IMR-90 (cell line): ENCODE measurements at regions not wholly inside any gene's neighbourhood (a gene's known extent, or its start where the extent isn't known, plus 50 kb on each side); places are given as distances from the start of the nearest gene placed in this dataset.
A peak's percentile ranks its signal among the peaks of the same experiment; 100 is the strongest.

Experiments
- ATAC-seq: fragments of 200-7000 bp; cut with Tn5 transposase; 2 replicates; pipeline ENCODE4 v1.9.1; 2020; ENCODE audit warnings: low read depth, mild to moderate bottlenecking, moderate library complexity
- BruUV-seq: library from RNA; stranded (reverse); fragments of 400-500 nt; replicated peaks from 2 replicates; lab custom pipeline; 2021; lab: Mats Ljungman, UMichigan
- CTCF ChIA-PET: fragments of 300-600 bp; formaldehyde crosslinking; extraction: SDS; loops from one replicate; lab custom pipeline; 2021; ENCODE audit warnings: antibody characterized with exemption; lab: Yijun Ruan, JAX
- POLR2A ChIA-PET: fragments of 300-600 bp; sonication (Branson Sonifier 250); formaldehyde crosslinking; loops from one replicate; lab custom pipeline; 2022; ENCODE audit warnings: antibody characterized with exemption; ENCODE audit not compliant: unreplicated experiment; lab: Charles Lee
- DNase-seq: peaks from one replicate; pipeline ENCODE4 v3.0.0; 2013
- H2AFZ ChIP-seq: replicated peaks from 2 replicates; pipeline ENCODE3; 2013; ENCODE audit warnings: low read length, mild to moderate bottlenecking; ENCODE audit not compliant: poor library complexity
- H2AK5ac ChIP-seq: 2 replicates; pipeline ENCODE4 v1.6.1; 2013; ENCODE audit warnings: low read depth, low read length, inconsistent platforms
- H2AK9ac ChIP-seq: replicated peaks from 2 replicates; pipeline ENCODE3; 2013; ENCODE audit warnings: mild to moderate bottlenecking, low read depth, low read length, moderate library complexity; ENCODE audit not compliant: poor library complexity
- H2BK120ac ChIP-seq: 2 replicates; pipeline ENCODE4 v1.6.1; 2013; ENCODE audit warnings: low read depth, low read length, inconsistent platforms
- H2BK15ac ChIP-seq: 3 replicates; pipeline ENCODE4 v1.6.1; 2013; ENCODE audit warnings: low read depth, low read length, inconsistent platforms
- H2BK20ac ChIP-seq: 2 replicates; pipeline ENCODE4 v1.6.1; 2013; ENCODE audit warnings: low read depth, mild to moderate bottlenecking, inconsistent platforms, low read length, moderate library complexity
- H2BK5ac ChIP-seq: 2 replicates; pipeline ENCODE4 v1.6.1; 2013; ENCODE audit warnings: mild to moderate bottlenecking, low read depth, low read length, inconsistent platforms; ENCODE audit not compliant: poor library complexity, severe bottlenecking
- H3K14ac ChIP-seq: replicated peaks from 2 replicates; pipeline ENCODE4 v1.6.1; 2013; ENCODE audit warnings: low read depth, low read length, inconsistent platforms
- H3K18ac ChIP-seq: 2 replicates; pipeline ENCODE4 v1.6.1; 2013; ENCODE audit warnings: low read depth, low read length, control low read depth
- H3K23ac ChIP-seq: 2 replicates; pipeline ENCODE4 v1.6.1; 2013; ENCODE audit warnings: low read depth, low read length, inconsistent platforms
- H3K27ac ChIP-seq: 2 replicates; pipeline ENCODE4 v1.5.1; 2013; ENCODE audit warnings: mild to moderate bottlenecking, control low read depth, low read length; ENCODE audit not compliant: insufficient read depth
- H3K27me3 ChIP-seq: 2 replicates; pipeline ENCODE4 v1.6.1; 2013; ENCODE audit warnings: low read length; ENCODE audit not compliant: control insufficient read depth, insufficient read depth
- H3K36me3 ChIP-seq: 2 replicates; pipeline ENCODE4 v1.6.1; 2013; ENCODE audit warnings: low read length, mixed read lengths; ENCODE audit not compliant: control insufficient read depth, insufficient read depth
- H3K4ac ChIP-seq: 2 replicates; pipeline ENCODE4 v1.6.1; 2013; ENCODE audit warnings: low read depth, low read length, inconsistent platforms
- H3K4me1 ChIP-seq: 2 replicates; pipeline ENCODE4 v1.6.1; 2013; ENCODE audit warnings: low read length, mixed read lengths; ENCODE audit not compliant: control insufficient read depth, insufficient read depth
- H3K4me2 ChIP-seq: 2 replicates; pipeline ENCODE4 v1.6.1; 2013; ENCODE audit warnings: low read depth, mild to moderate bottlenecking, control low read depth, low read length, moderate library complexity
- H3K4me3 ChIP-seq: 2 replicates; pipeline ENCODE4 v1.5.1; 2013; ENCODE audit warnings: low read depth, mild to moderate bottlenecking, control low read depth, low read length, moderate library complexity; ENCODE audit not compliant: insufficient read depth
- H3K56ac ChIP-seq: 2 replicates; pipeline ENCODE4 v1.6.1; 2013; ENCODE audit warnings: low read length, inconsistent platforms; ENCODE audit not compliant: insufficient read depth; ENCODE audit errors: extremely low read depth
- H3K79me1 ChIP-seq, 2 experiments: 2 replicates each; pipeline ENCODE4 v1.6.1; 2013; ENCODE audit warnings: low read length in 2 of 2, inconsistent platforms in 1 of 2, low read depth in 1 of 2
- H3K9ac ChIP-seq: 2 replicates; pipeline ENCODE4 v1.6.1; 2013; ENCODE audit warnings: low read depth, low read length, control low read depth
- H3K9me1 ChIP-seq: 2 replicates; pipeline ENCODE4 v1.6.1; 2013; ENCODE audit warnings: low read length, inconsistent platforms; ENCODE audit not compliant: insufficient read depth
- H3K9me3 ChIP-seq: 2 replicates; pipeline ENCODE4 v1.6.1; 2013; ENCODE audit warnings: low read length; ENCODE audit not compliant: control insufficient read depth, insufficient read depth
- H4K20me1 ChIP-seq: 2 replicates; pipeline ENCODE4 v1.6.1; 2013; ENCODE audit warnings: low read length, inconsistent platforms; ENCODE audit not compliant: insufficient read depth
- H4K5ac ChIP-seq: 2 replicates; pipeline ENCODE4 v1.6.1; 2013; ENCODE audit warnings: mild to moderate bottlenecking, low read depth, low read length, control low read depth
- H4K8ac ChIP-seq, 2 experiments: 2 replicates each; pipeline ENCODE4 v1.6.1; 2013; ENCODE audit warnings: low read depth in 2 of 2, low read length in 2 of 2, control low read depth in 1 of 2, inconsistent platforms in 1 of 2
- H4K91ac ChIP-seq: 2 replicates; pipeline ENCODE4 v1.6.1; 2013; ENCODE audit warnings: low read depth, low read length, inconsistent platforms; ENCODE audit not compliant: insufficient read depth
- WGBS, 2 experiments: methylation state at CpG; one replicate each; pipeline versions ENCODE4 v1.1.5 to v1.1.7; 2013; ENCODE audit warnings: missing lambda C conversion rate in 2 of 2; ENCODE audit not compliant: insufficient read length in 1 of 2; ENCODE audit errors: extremely low coverage in 2 of 2; 5-methylcytosine and 5-hydroxymethylcytosine counted together
- dilution Hi-C: fragments of 300-500 bp; cut with HindIII; formaldehyde crosslinking; loops from one replicate; pipeline ENCODE4 v1.14.3; 2018; ENCODE audit warnings: low sequenced_read_pairs; ENCODE audit not compliant: unreplicated experiment
- in situ Hi-C: fragments of 300-500 bp; cut with MboI; formaldehyde crosslinking; loops from 3 replicates; pipeline ENCODE4 v1.14.3; 2019; ENCODE audit warnings: low sequenced_read_pairs, inconsistent platforms, mixed read lengths
- intact Hi-C: fragments of 100-400 bp; cut with micrococcal nuclease; formaldehyde crosslinking; loops from 2 replicates; pipeline ENCODE4 v1.10.0; 2022
- TF ChIP-seq, protein P1 (sequence below): conservative IDR thresholded peaks from 2 replicates; pipeline ENCODE4 v1.5.1; 2012; ENCODE audit warnings: mild to moderate bottlenecking, low read depth, low read length, improper control_type of control experiment

DNA sequence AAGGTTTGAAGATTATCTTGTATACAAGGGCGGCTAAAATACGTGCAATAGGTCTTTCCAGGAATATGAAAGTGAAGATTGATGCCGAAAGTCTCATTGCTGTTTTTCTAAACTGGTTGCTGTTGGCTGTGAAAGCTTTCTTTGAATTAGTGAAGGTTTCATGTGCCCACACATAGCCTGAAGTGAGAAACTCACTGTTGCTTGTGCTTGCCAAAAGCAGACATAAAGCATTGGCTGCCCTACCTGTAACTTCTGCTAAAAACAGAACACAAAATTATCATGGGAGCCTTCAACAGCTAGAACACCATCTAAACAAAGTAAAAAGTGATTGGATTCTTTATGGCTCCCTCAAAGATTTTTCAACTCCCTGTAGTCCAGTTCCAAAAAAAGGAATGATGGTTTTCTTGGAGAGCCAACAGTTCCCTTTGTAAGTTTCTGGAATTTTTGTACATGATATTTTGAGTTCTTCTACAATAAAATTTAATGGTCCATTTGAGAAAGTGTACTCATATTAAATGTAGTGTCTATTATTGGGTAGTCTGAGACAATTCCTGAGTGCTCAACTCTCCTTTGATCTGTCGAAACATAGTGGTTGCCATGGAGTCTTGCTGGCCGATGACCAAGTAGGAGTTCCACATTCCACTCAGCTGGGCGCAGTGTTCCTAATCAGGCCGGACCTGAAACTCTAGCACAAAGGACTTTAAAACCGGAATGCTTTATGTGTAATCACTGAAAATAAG is 68.5 kb downstream of the PLEKHG1 start:
- intact Hi-C loops (no loop called here), dilution Hi-C loops (no loop called here), in situ Hi-C loops (no loop called here)
- H3K9me3 ChIP-seq: no peaks in the 10 kb centered on the region
- H3K27ac ChIP-seq: no peak overlapping the region
- no peak overlapping the region for H2AFZ ChIP-seq
- H3K9ac ChIP-seq: no peak overlapping the region
- H4K20me1 ChIP-seq: no peaks in the 10 kb centered on the region
- TF ChIP-seq, protein P1, sequence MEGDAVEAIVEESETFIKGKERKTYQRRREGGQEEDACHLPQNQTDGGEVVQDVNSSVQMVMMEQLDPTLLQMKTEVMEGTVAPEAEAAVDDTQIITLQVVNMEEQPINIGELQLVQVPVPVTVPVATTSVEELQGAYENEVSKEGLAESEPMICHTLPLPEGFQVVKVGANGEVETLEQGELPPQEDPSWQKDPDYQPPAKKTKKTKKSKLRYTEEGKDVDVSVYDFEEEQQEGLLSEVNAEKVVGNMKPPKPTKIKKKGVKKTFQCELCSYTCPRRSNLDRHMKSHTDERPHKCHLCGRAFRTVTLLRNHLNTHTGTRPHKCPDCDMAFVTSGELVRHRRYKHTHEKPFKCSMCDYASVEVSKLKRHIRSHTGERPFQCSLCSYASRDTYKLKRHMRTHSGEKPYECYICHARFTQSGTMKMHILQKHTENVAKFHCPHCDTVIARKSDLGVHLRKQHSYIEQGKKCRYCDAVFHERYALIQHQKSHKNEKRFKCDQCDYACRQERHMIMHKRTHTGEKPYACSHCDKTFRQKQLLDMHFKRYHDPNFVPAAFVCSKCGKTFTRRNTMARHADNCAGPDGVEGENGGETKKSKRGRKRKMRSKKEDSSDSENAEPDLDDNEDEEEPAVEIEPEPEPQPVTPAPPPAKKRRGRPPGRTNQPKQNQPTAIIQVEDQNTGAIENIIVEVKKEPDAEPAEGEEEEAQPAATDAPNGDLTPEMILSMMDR: no peak; the same call in 1 of the 2 replicates
- H2BK120ac ChIP-seq: no peak overlapping the region
- no peaks in the 10 kb centered on the region for H3K9me1 ChIP-seq
- H3K4me1 ChIP-seq: peaks cover 2% of the 10 kb centered on the region; the same call in 1 of the 2 replicates
- H3K14ac ChIP-seq: no peak overlapping the region
- no peak overlapping the region for H2BK15ac ChIP-seq
- ChIA-PET POLR2A (no interaction called here), CTCF (interaction anchor here (0.6 kb wide), 1 partner anchor 19 kb away, joined by 3 read pairs; no protein-coding TSS in a partner anchor)
- no peak overlapping the region for H2BK20ac ChIP-seq
- ATAC-seq (peak; percentile 81), DNase-seq (peak; percentile 58)
- H2AK9ac ChIP-seq: no peak overlapping the region
- H3K27me3 ChIP-seq: no peaks in the 10 kb centered on the region
- BruUV-seq: no TSS peak
- H2AK5ac ChIP-seq: no peak overlapping the region
- H4K8ac ChIP-seq: no peak overlapping the region
- no peak overlapping the region for H3K18ac ChIP-seq
- no peak overlapping the region for H3K4me3 ChIP-seq
- no peak overlapping the region for H3K4ac ChIP-seq
- no peaks in the 10 kb centered on the region for H3K36me3 ChIP-seq
- no peak overlapping the region for H3K56ac ChIP-seq
- no peak overlapping the region for H4K91ac ChIP-seq
- H2BK5ac ChIP-seq: no peak overlapping the region
- 58% methylated on average over 2 of the region's 8 CpGs; no CpG with 5 or more reads in 1 of the 2 experiments for whole genome bisulfite sequencing, 2 experiments
- H3K4me2 ChIP-seq: no peak overlapping the region
- H3K79me1 ChIP-seq: no peaks in the 10 kb centered on the region
- H4K5ac ChIP-seq: no peak overlapping the region
- H3K23ac ChIP-seq: no peak overlapping the region
